ENCODE measurements at regions not wholly inside any gene's neighbourhood (a gene's known extent, or its start where the extent isn't known, plus 50 kb on each side); places are given as distances from the start of the nearest gene placed in this dataset.
"Not testable (repeated sequence)": the region's sequence is repeated elsewhere in the genome, so short reads cannot be mapped to it uniquely, and the experiment has no call there.

- no peaks in the 10 kb centered on the region for H3K9me3 ChIP-seq
- H3K27ac ChIP-seq, result no peak overlapping the region
- ATAC-seq, result no peak
- TF ChIP-seq POLR2A (IDR thresholded peaks at IDR 0.05), result no peak
- TF ChIP-seq CTCF (IDR thresholded peaks at IDR 0.05), result no peak
- intact Hi-C loops (cut with DNase I), result no loop called here
- no peaks in the 10 kb centered on the region for H3K4me1 ChIP-seq
- H3K27me3 ChIP-seq, result no peaks in the 10 kb centered on the region
- WGBS (ENCODE audit: insufficient coverage, low coverage, low lambda C conversion rate, missing lambda C conversion rate), result 69% methylated on average over 1 of the region's 1 CpG
- no peaks in the 10 kb centered on the region for H3K36me3 ChIP-seq
- no peak overlapping the region for H3K4me3 ChIP-seq
- no peak for DNase-seq
These were observed 1311.1 kb upstream of the NRXN1 start for GRCh38 chr2:52343010-52343409.

GRCh38 chr2:52342458-52342857 lies 1310.5 kb upstream of the NRXN1 start:
- 88% methylated on average over 4 of the region's 4 CpGs for WGBS (ENCODE audit: insufficient coverage, low coverage, low lambda C conversion rate, missing lambda C conversion rate)
- no peaks in the 10 kb centered on the region for H3K27me3 ChIP-seq
- H3K9me3 ChIP-seq, result no peaks in the 10 kb centered on the region
- DNase-seq, result no peak
- intact Hi-C loops (cut with DNase I), result no loop called here
- TF ChIP-seq CTCF (IDR thresholded peaks at IDR 0.05) (no peak), POLR2A (IDR thresholded peaks at IDR 0.05) (no peak)
- H3K4me1 ChIP-seq, result no peaks in the 10 kb centered on the region
- H3K36me3 ChIP-seq, result no peaks in the 10 kb centered on the region
- ATAC-seq, result no peak
- H3K4me3 ChIP-seq, result no peak overlapping the region
- no peak overlapping the region for H3K27ac ChIP-seq

- no peaks in the 10 kb centered on the region for H3K36me3 ChIP-seq
- H3K4me3 ChIP-seq, result no peak overlapping the region
- DNase-seq (no peak), ATAC-seq (peak; percentile 72 to 87 (median 75))
- no peak for TF ChIP-seq POLR2A (IDR thresholded peaks at IDR 0.05)
- no peak for TF ChIP-seq CTCF (IDR thresholded peaks at IDR 0.05)
- no peaks in the 10 kb centered on the region for H3K9me3 ChIP-seq
- no peaks in the 10 kb centered on the region for H3K27me3 ChIP-seq
- intact Hi-C loops (cut with DNase I), result no loop called here
- 34% methylated on average over 3 of the region's 3 CpGs for WGBS (ENCODE audit: insufficient coverage, low coverage, low lambda C conversion rate, missing lambda C conversion rate)
- H3K4me1 ChIP-seq, result no peaks in the 10 kb centered on the region
- H3K27ac ChIP-seq, result no peak overlapping the region
These were observed 1309.8 kb upstream of the NRXN1 start for GRCh38 chr2:52341732-52342131.

GRCh38 chr2:52340171-52340570 lies 1308.2 kb upstream of the NRXN1 start:
- Histone ChIP-seq H3K27me3 (no peaks in the 10 kb centered on the region), H3K27ac (no peak overlapping the region), H3K9me3 (no peaks in the 10 kb centered on the region), H3K4me1 (no peaks in the 10 kb centered on the region), H3K36me3 (no peaks in the 10 kb centered on the region), H3K4me3 (no peak overlapping the region)
- DNase-seq (no peak), ATAC-seq (no peak)
- no peak for TF ChIP-seq CTCF (IDR thresholded peaks at IDR 0.05)
- TF ChIP-seq POLR2A (IDR thresholded peaks at IDR 0.05), result no peak
- intact Hi-C loops (cut with DNase I), result no loop called here
- 8% methylated on average over 1 of the region's 1 CpG for WGBS (ENCODE audit: insufficient coverage, low coverage, low lambda C conversion rate, missing lambda C conversion rate)

GRCh38 chr2:52337786-52338185 lies 1305.9 kb upstream of the NRXN1 start:
- WGBS (ENCODE audit: insufficient coverage, low coverage, low lambda C conversion rate, missing lambda C conversion rate), result 76% methylated on average over 7 of the region's 7 CpGs
- H3K9me3 ChIP-seq, H3K27me3 ChIP-seq: not testable (repeated sequence)

More at GRCh38 chr2:52337786-52338185, 1305.9 kb upstream of the NRXN1 start:
- DNase-seq; H3K27ac ChIP-seq; H3K36me3 ChIP-seq; ATAC-seq; H3K4me3 ChIP-seq; H3K4me1 ChIP-seq; intact Hi-C loops (cut with DNase I): not testable (repeated sequence)

Data from right lobe of liver (tissue), 6 donors.